ENCODE measurements at regions not wholly inside any gene's neighbourhood (a gene's known extent, or its start where the extent isn't known, plus 50 kb on each side); places are given as distances from the start of the nearest gene placed in this dataset.
"Not testable (repeated sequence)": the region's sequence is repeated elsewhere in the genome, so short reads cannot be mapped to it uniquely, and the experiment has no call there.

- no peak for DNase-seq
These were observed 270.7 kb upstream of the SOX9 start for GRCh38 chr17:71849783-71850768.

- DNase-seq = no peak
These were observed 270.0 kb upstream of the SOX9 start for GRCh38 chr17:71850812-71851211.

GRCh38 chr17:71855010-71855409 lies 265.8 kb upstream of the SOX9 start:
- no peak for DNase-seq

- DNase-seq = no peak
These were observed 256.1 kb upstream of the SOX9 start for GRCh38 chr17:71864755-71865154.

GRCh38 chr17:71866095-71866494 lies 254.7 kb upstream of the SOX9 start:
- no peak for DNase-seq

- no peak for DNase-seq
These were observed 251.5 kb upstream of the SOX9 start for GRCh38 chr17:71869293-71869692.

- DNase-seq = no peak
These were observed 250.8 kb upstream of the SOX9 start for GRCh38 chr17:71869841-71870545.

- DNase-seq = no peak
These were observed 250.3 kb upstream of the SOX9 start for GRCh38 chr17:71870546-71870862.

GRCh38 chr17:71872843-71873485 lies 247.9 kb upstream of the SOX9 start:
- no peak for DNase-seq

GRCh38 chr17:71874773-71875172 lies 246.0 kb upstream of the SOX9 start:
- not testable (repeated sequence) for DNase-seq

GRCh38 chr17:71878271-71878670 lies 242.5 kb upstream of the SOX9 start:
- no peak for DNase-seq

GRCh38 chr17:71878998-71879397 lies 241.8 kb upstream of the SOX9 start:
- no peak for DNase-seq

- DNase-seq = no peak
These were observed 239.8 kb upstream of the SOX9 start for GRCh38 chr17:71881041-71881440.

GRCh38 chr17:71881581-71881980 lies 239.2 kb upstream of the SOX9 start:
- no peak for DNase-seq

- no peak for DNase-seq
These were observed 237.6 kb upstream of the SOX9 start for GRCh38 chr17:71883258-71883657.

- DNase-seq = no peak
These were observed 237.0 kb upstream of the SOX9 start for GRCh38 chr17:71883845-71884244.

GRCh38 chr17:71885662-71886061 lies 235.2 kb upstream of the SOX9 start:
- no peak for DNase-seq

GRCh38 chr17:71899317-71899716 lies 221.5 kb upstream of the SOX9 start:
- DNase-seq = no peak

GRCh38 chr17:71900621-71901229 lies 220.1 kb upstream of the SOX9 start:
- no peak for DNase-seq

GRCh38 chr17:71902894-71903506 lies 217.8 kb upstream of the SOX9 start:
- DNase-seq = no peak

GRCh38 chr17:71905376-71906031 lies 215.3 kb upstream of the SOX9 start:
- no peak for DNase-seq

GRCh38 chr17:71909155-71909554 lies 211.7 kb upstream of the SOX9 start:
- DNase-seq = no peak

All from DMS153 (cell line).